NCI-H2171 (cell line): ENCODE measurements at regions not wholly inside any gene's neighbourhood (a gene's known extent, or its start where the extent isn't known, plus 50 kb on each side); places are given as distances from the start of the nearest gene placed in this dataset.

ENCODE experiments used
- DNase-seq: peaks from one replicate; lab custom pipeline; 2025; lab: John Stamatoyannopoulos, UW

GRCh38 chr12:127412866-127413265 lies 854.1 kb upstream of the TMEM132C start:
- DNase-seq = no peak

GRCh38 chr12:127414186-127414585 lies 852.8 kb upstream of the TMEM132C start:
- DNase-seq = no peak

- DNase-seq = no peak
These were observed 852.3 kb upstream of the TMEM132C start for GRCh38 chr12:127414636-127415035.

- no peak for DNase-seq
These were observed 850.2 kb upstream of the TMEM132C start for GRCh38 chr12:127416796-127417195.

- DNase-seq = no peak
These were observed 847.9 kb upstream of the TMEM132C start for GRCh38 chr12:127419111-127419510.

GRCh38 chr12:127421614-127422013 lies 845.4 kb upstream of the TMEM132C start:
- no peak for DNase-seq

GRCh38 chr12:127422935-127423566 lies 843.9 kb upstream of the TMEM132C start:
- DNase-seq = no peak

- DNase-seq = no peak
These were observed 841.5 kb upstream of the TMEM132C start for GRCh38 chr12:127425474-127425873.

- DNase-seq = no peak
These were observed 838.5 kb upstream of the TMEM132C start for GRCh38 chr12:127428420-127428819.

- no peak for DNase-seq
These were observed 837.3 kb upstream of the TMEM132C start for GRCh38 chr12:127429551-127430285.

- no peak for DNase-seq
These were observed 836.6 kb upstream of the TMEM132C start for GRCh38 chr12:127430401-127430800.

- DNase-seq = no peak
These were observed 835.8 kb upstream of the TMEM132C start for GRCh38 chr12:127431177-127431576.

- no peak for DNase-seq
These were observed 835.4 kb upstream of the TMEM132C start for GRCh38 chr12:127431594-127431993.

- no peak for DNase-seq
These were observed 831.5 kb upstream of the TMEM132C start for GRCh38 chr12:127435439-127435838.

GRCh38 chr12:127438512-127439244 lies 828.3 kb upstream of the TMEM132C start:
- no peak for DNase-seq

GRCh38 chr12:127445581-127446139 lies 821.3 kb upstream of the TMEM132C start:
- no peak for DNase-seq

- no peak for DNase-seq
These were observed 818.1 kb upstream of the TMEM132C start for GRCh38 chr12:127448906-127449305.

- DNase-seq = no peak
These were observed 816.1 kb upstream of the TMEM132C start for GRCh38 chr12:127450826-127451225.

- DNase-seq = no peak
These were observed 811.4 kb upstream of the TMEM132C start for GRCh38 chr12:127455347-127456265.

- DNase-seq = no peak
These were observed 809.2 kb upstream of the TMEM132C start for GRCh38 chr12:127457726-127458125.

- DNase-seq = no peak
These were observed 807.8 kb upstream of the TMEM132C start for GRCh38 chr12:127459166-127459565.

- no peak for DNase-seq
These were observed 807.3 kb upstream of the TMEM132C start for GRCh38 chr12:127459687-127460086.
